CD8-positive, alpha-beta memory T cell (primary cell): ENCODE measurements at regions not wholly inside any gene's neighbourhood (a gene's known extent, or its start where the extent isn't known, plus 50 kb on each side); places are given as distances from the start of the nearest gene placed in this dataset.

Experiments
- CTCF ChIA-PET: fragments of 350-600 bp; sonication (Branson Sonifier 250); formaldehyde crosslinking; loops from one replicate; lab custom pipeline; 2021; ENCODE audit warnings: antibody characterized with exemption; lab: Charles Lee
- POLR2A ChIA-PET: fragments of 350-600 bp; sonication (Branson Sonifier 250); formaldehyde crosslinking; loops from one replicate; lab custom pipeline; 2021; ENCODE audit warnings: antibody characterized with exemption; lab: Charles Lee
- DNase-seq, 5 donors: peaks; one replicate each; pipeline versions ENCODE4 v3.0.0 to v3.0.0-alpha.2; 2020 to 2022; ENCODE audit warnings: mixed read lengths in 1 of 5
- H3K27ac ChIP-seq: one replicate; pipeline ENCODE4 v1.7.0; 2013; ENCODE audit warnings: low read depth, mild to moderate bottlenecking, low read length, moderate library complexity
- H3K27me3 ChIP-seq: 2 replicates; pipeline ENCODE4 v1.7.0; 2013; ENCODE audit warnings: low read length, mild to moderate bottlenecking; ENCODE audit not compliant: insufficient read depth, poor library complexity, severe bottlenecking
- H3K36me3 ChIP-seq: 2 replicates; pipeline ENCODE4 v1.7.0; 2013; ENCODE audit warnings: mild to moderate bottlenecking, low read length, moderate library complexity; ENCODE audit not compliant: insufficient read depth
- H3K4me1 ChIP-seq: 2 replicates; pipeline ENCODE4 v1.7.0; 2013; ENCODE audit warnings: mild to moderate bottlenecking, low read length, moderate library complexity; ENCODE audit not compliant: insufficient read depth
- H3K4me3 ChIP-seq: 2 replicates; pipeline ENCODE4 v1.7.0; 2013; ENCODE audit warnings: mild to moderate bottlenecking, low read length
- H3K9me3 ChIP-seq: 2 replicates; pipeline ENCODE4 v1.7.0; 2013; ENCODE audit warnings: mild to moderate bottlenecking, low read length
- H3K27ac Mint-ChIP-seq, 8 donors: one replicate each; pipeline ENCODE4 v1.8.0; 2020 to 2021; ENCODE audit warnings: mixed read lengths in 8 of 8, mild to moderate bottlenecking in 6 of 8, inconsistent platforms in 3 of 8, moderate library complexity in 3 of 8
- H3K27me3 Mint-ChIP-seq, 2 donors: one replicate each; pipeline ENCODE4 v1.8.0; 2020 to 2021; ENCODE audit warnings: mixed read lengths in 2 of 2, mild to moderate bottlenecking in 1 of 2, moderate library complexity in 1 of 2
- H3K36me3 Mint-ChIP-seq, 3 donors: one replicate each; pipeline ENCODE4 v1.8.0; 2020 to 2021; ENCODE audit warnings: mixed read lengths in 3 of 3, inconsistent platforms in 1 of 3, mild to moderate bottlenecking in 1 of 3
- H3K4me1 Mint-ChIP-seq, 3 donors: one replicate each; pipeline ENCODE4 v1.8.0; 2020 to 2021; ENCODE audit warnings: mixed read lengths in 3 of 3, inconsistent platforms in 1 of 3, mild to moderate bottlenecking in 1 of 3
- H3K4me3 Mint-ChIP-seq, 7 donors: one replicate each; pipeline ENCODE4 v1.8.0; 2020 to 2021; ENCODE audit warnings: mixed read lengths in 7 of 7, mild to moderate bottlenecking in 6 of 7, moderate library complexity in 4 of 7, inconsistent platforms in 2 of 7
- H3K9me3 Mint-ChIP-seq, 5 donors: one replicate each; pipeline ENCODE4 v1.8.0; 2020 to 2022; ENCODE audit warnings: mixed read lengths in 5 of 5, mild to moderate bottlenecking in 3 of 5, moderate library complexity in 2 of 5, inconsistent platforms in 1 of 5

GRCh38 chr6:139762587-139763031 lies 388.2 kb upstream of the CITED2 start:
- H3K4me1 Mint-ChIP-seq: peaks cover 13 to 22% (median 20%) of the 10 kb centered on the region in 3 donors

GRCh38 chr6:139760128-139760527 lies 385.7 kb upstream of the CITED2 start:
- Mint-ChIP-seq H3K27ac (no peak overlapping the region), H3K9me3 (no peaks in the 10 kb centered on the region), H3K4me3 (no peak overlapping the region), H3K4me1 (peaks cover 13 to 16% (median 14%) of the 10 kb centered on the region in 3 donors), H3K36me3 (no peaks in the 10 kb centered on the region), H3K27me3 (peaks cover 0 to 3% of the 10 kb centered on the region in 2 donors)
- no peak for DNase-seq
- Histone ChIP-seq H3K36me3 (no peaks in the 10 kb centered on the region), H3K9me3 (no peaks in the 10 kb centered on the region), H3K27me3 (no peaks in the 10 kb centered on the region), H3K4me1 (no peaks in the 10 kb centered on the region), H3K4me3 (no peak overlapping the region), H3K27ac (no peak overlapping the region)
- ChIA-PET POLR2A (no interaction called here), CTCF (no interaction called here)

More at GRCh38 chr6:139762587-139763031, 388.2 kb upstream of the CITED2 start:
- H3K36me3 Mint-ChIP-seq: no peaks in the 10 kb centered on the region
- Histone ChIP-seq H3K27ac (no peak overlapping the region), H3K36me3 (no peaks in the 10 kb centered on the region), H3K4me3 (no peak overlapping the region), H3K4me1 (no peaks in the 10 kb centered on the region), H3K9me3 (no peaks in the 10 kb centered on the region), H3K27me3 (no peaks in the 10 kb centered on the region)
- DNase-seq: no peak
- H3K27ac Mint-ChIP-seq: no peak overlapping the region
- ChIA-PET CTCF (no interaction called here), POLR2A (no interaction called here)
- H3K4me3 Mint-ChIP-seq: no peak overlapping the region
- H3K27me3 Mint-ChIP-seq: no peaks in the 10 kb centered on the region
- H3K9me3 Mint-ChIP-seq: no peaks in the 10 kb centered on the region

GRCh38 chr6:139759086-139759485 lies 384.6 kb upstream of the CITED2 start:
- Mint-ChIP-seq H3K4me1 (peaks cover 3 to 5% (median 3%) of the 10 kb centered on the region in 3 donors), H3K27me3 (peaks cover 0 to 3% of the 10 kb centered on the region in 2 donors), H3K4me3 (no peak overlapping the region), H3K9me3 (no peaks in the 10 kb centered on the region), H3K36me3 (no peaks in the 10 kb centered on the region), H3K27ac (no peak overlapping the region)
- ChIA-PET CTCF (no interaction called here), POLR2A (no interaction called here)
- Histone ChIP-seq H3K36me3 (no peaks in the 10 kb centered on the region), H3K27ac (no peak overlapping the region), H3K4me1 (no peaks in the 10 kb centered on the region), H3K4me3 (no peak overlapping the region), H3K27me3 (no peaks in the 10 kb centered on the region), H3K9me3 (no peaks in the 10 kb centered on the region)
- DNase-seq: no peak

GRCh38 chr6:139758209-139758611 lies 383.8 kb upstream of the CITED2 start:
- Histone ChIP-seq H3K36me3 (no peaks in the 10 kb centered on the region), H3K27ac (no peak overlapping the region), H3K27me3 (no peaks in the 10 kb centered on the region), H3K4me1 (no peaks in the 10 kb centered on the region), H3K9me3 (no peaks in the 10 kb centered on the region), H3K4me3 (no peak overlapping the region)
- DNase-seq: no peak
- Mint-ChIP-seq H3K4me1 (no peaks in the 10 kb centered on the region), H3K27ac (no peak overlapping the region), H3K36me3 (no peaks in the 10 kb centered on the region), H3K27me3 (peaks cover 0 to 3% of the 10 kb centered on the region in 2 donors), H3K9me3 (no peaks in the 10 kb centered on the region), H3K4me3 (no peak overlapping the region)
- POLR2A ChIA-PET: no interaction called here
- CTCF ChIA-PET: no interaction called here

GRCh38 chr6:139757784-139758183 lies 383.3 kb upstream of the CITED2 start:
- Histone ChIP-seq H3K4me3 (no peak overlapping the region), H3K27ac (no peak overlapping the region), H3K36me3 (no peaks in the 10 kb centered on the region), H3K27me3 (no peaks in the 10 kb centered on the region), H3K4me1 (no peaks in the 10 kb centered on the region), H3K9me3 (no peaks in the 10 kb centered on the region)
- Mint-ChIP-seq H3K36me3 (no peaks in the 10 kb centered on the region), H3K9me3 (no peaks in the 10 kb centered on the region), H3K27me3 (peaks cover 0 to 3% of the 10 kb centered on the region in 2 donors), H3K4me1 (no peaks in the 10 kb centered on the region), H3K4me3 (no peak overlapping the region), H3K27ac (no peak overlapping the region)
- no peak for DNase-seq
- CTCF ChIA-PET: interaction anchor here (0.9 kb wide), 1 partner anchor 707 kb away, joined by 3 read pairs; no protein-coding TSS in a partner anchor
- POLR2A ChIA-PET: no interaction called here

GRCh38 chr6:139756381-139756780 lies 381.9 kb upstream of the CITED2 start:
- H3K27me3 Mint-ChIP-seq: peaks cover 0 to 3% of the 10 kb centered on the region in 2 donors
- H3K9me3 Mint-ChIP-seq: no peaks in the 10 kb centered on the region
- Histone ChIP-seq H3K27ac (no peak overlapping the region), H3K27me3 (no peaks in the 10 kb centered on the region), H3K4me3 (no peak overlapping the region), H3K4me1 (no peaks in the 10 kb centered on the region), H3K36me3 (no peaks in the 10 kb centered on the region), H3K9me3 (no peaks in the 10 kb centered on the region)
- DNase-seq: no peak
- CTCF ChIA-PET: interaction anchor here (0.7 kb wide), 1 partner anchor 103 kb away, joined by 4 read pairs; no protein-coding TSS in a partner anchor
- POLR2A ChIA-PET: no interaction called here
- no peaks in the 10 kb centered on the region for H3K36me3 Mint-ChIP-seq
- no peak overlapping the region for H3K4me3 Mint-ChIP-seq
- H3K27ac Mint-ChIP-seq: no peak overlapping the region
- no peaks in the 10 kb centered on the region for H3K4me1 Mint-ChIP-seq

GRCh38 chr6:139754898-139755775 lies 380.7 kb upstream of the CITED2 start:
- Mint-ChIP-seq H3K27ac (no peak overlapping the region), H3K4me3 (no peak overlapping the region), H3K4me1 (no peaks in the 10 kb centered on the region), H3K27me3 (peaks cover 0 to 3% of the 10 kb centered on the region in 2 donors), H3K36me3 (no peaks in the 10 kb centered on the region), H3K9me3 (no peaks in the 10 kb centered on the region)
- H3K4me1 ChIP-seq: no peaks in the 10 kb centered on the region
- no peaks in the 10 kb centered on the region for H3K36me3 ChIP-seq
- no peaks in the 10 kb centered on the region for H3K27me3 ChIP-seq
- ChIA-PET CTCF (no interaction called here), POLR2A (no interaction called here)
- no peak overlapping the region for H3K27ac ChIP-seq
- DNase-seq: no peak
- no peaks in the 10 kb centered on the region for H3K9me3 ChIP-seq
- H3K4me3 ChIP-seq: no peak overlapping the region

GRCh38 chr6:139753198-139753861 lies 378.9 kb upstream of the CITED2 start:
- Histone ChIP-seq H3K27me3 (no peaks in the 10 kb centered on the region), H3K9me3 (no peaks in the 10 kb centered on the region), H3K4me3 (no peak overlapping the region), H3K36me3 (no peaks in the 10 kb centered on the region), H3K27ac (no peak overlapping the region), H3K4me1 (no peaks in the 10 kb centered on the region)
- H3K4me1 Mint-ChIP-seq: no peaks in the 10 kb centered on the region
- H3K27ac Mint-ChIP-seq: no peak overlapping the region
- ChIA-PET POLR2A (no interaction called here), CTCF (no interaction called here)
- no peak for DNase-seq
- no peaks in the 10 kb centered on the region for H3K36me3 Mint-ChIP-seq
- H3K9me3 Mint-ChIP-seq: no peaks in the 10 kb centered on the region
- no peak overlapping the region for H3K4me3 Mint-ChIP-seq
- peaks cover 0 to 3% of the 10 kb centered on the region in 2 donors for H3K27me3 Mint-ChIP-seq
